ENCODE measurements at regions not wholly inside any gene's neighbourhood (a gene's known extent, or its start where the extent isn't known, plus 50 kb on each side); places are given as distances from the start of the nearest gene placed in this dataset.

DNA sequence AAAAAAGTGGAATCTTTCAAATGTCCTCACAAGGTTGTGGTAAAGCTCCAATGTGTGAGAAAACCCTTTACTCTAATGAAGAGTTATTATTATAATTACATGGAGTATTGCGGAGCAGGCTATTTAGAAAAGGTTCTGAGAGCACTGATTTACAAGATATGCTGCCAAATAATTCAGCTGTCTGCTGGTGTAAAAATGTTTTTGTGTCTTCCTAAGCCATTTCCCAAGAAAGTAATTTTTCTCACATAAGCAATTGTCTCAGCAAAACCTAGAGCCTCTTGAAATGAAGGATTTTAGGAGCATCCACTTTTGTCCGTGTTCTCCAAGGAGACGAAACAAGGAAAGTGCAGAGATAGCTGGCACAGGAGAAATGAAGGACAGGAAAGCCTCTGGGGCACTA is 229.6 kb upstream of the STARD13 start:
- DNase-seq (ENCODE audit: low read depth), result no peak

DNA sequence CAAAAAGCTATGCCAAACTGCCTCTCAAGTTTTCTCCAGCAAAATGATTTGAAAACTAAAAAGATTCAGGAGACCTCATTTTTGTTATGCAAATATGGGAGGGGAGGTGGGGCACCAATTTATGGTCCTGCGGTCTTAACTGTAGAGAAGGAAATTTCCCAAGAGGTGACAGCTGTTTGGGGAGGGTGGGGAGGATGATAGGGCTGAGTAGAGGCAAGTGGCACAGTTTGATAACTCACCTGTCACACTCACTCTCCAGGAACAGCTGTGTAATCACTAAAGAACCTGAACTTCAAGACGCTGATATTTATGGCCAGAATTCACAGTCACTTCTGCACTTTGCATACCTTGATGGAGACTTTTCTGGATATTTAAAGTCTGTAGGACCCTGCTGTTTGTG is 232.9 kb upstream of the STARD13 start:
- no peak for DNase-seq (ENCODE audit: low read depth)

DNA sequence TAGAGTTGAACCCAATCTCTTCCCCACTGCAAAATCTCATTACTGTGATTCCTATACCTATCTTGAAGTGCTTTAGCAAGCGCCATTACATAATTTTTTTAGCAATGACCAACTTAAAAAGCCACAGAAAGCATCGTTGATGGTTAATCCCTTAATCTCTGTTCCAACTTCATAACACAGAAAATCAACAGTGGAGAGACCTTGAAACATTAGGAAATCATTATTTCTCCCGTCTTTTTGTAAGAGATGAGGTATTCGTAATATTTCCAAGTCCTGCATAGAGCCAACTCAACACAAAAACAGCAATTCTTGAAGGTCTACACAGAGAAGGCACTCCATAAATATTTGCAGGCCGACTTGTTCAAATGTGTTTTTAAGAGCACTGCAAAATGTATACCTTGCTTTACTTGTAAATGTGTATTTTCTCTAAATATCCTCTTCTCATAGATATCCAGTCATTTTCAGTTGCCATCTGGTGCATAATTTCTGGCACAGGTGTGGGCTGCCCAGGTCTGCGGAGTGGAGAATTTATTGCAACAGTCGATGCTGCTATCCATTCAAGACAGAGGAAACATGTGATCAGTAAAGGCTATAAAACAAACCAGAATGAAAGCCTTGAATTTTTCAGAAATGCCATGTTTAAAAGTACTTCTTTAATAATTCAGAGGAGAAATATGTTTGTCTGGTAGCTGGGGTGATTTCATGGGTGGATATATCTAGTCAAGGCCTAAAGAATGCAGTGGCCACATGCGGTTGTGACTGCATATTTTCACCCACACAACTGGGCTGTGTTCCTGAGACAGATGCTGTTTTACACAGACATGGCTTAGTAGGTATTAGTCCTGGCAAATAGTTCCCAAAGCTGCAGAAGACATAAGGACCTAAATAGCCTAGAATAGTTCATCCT is 234.3 kb upstream of the STARD13 start:
- DNase-seq (ENCODE audit: low read depth), result no peak

- no peak for DNase-seq (ENCODE audit: low read depth)
Measured at GRCh38 chr13:33520468-33520839, 234.9 kb upstream of the STARD13 start.

- no peak for DNase-seq (ENCODE audit: low read depth)
Measured at GRCh38 chr13:33524086-33524485, 238.5 kb upstream of the STARD13 start.

DNA sequence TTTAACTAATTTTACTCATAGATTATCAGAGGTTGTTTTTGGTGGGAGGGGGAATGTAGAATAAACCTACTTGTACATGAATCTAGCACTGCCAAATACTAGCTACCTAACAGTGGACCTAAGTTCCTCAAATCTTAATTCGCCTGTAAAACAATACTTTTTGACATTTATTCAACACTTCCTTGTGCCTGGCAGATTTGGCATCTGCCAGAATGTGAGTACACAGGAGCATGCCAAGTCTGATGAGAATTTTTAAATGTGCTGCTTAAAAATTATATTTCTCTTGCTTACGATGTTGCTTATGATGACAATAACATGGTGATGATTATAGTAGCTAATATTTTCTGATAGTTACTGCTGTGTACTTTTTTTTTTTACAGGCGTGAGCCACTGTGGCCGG is 240.2 kb upstream of the STARD13 start:
- no peak for DNase-seq (ENCODE audit: low read depth)

- DNase-seq (ENCODE audit: low read depth), result no peak
Measured at GRCh38 chr13:33526718-33527117, 241.2 kb upstream of the STARD13 start.

DNA sequence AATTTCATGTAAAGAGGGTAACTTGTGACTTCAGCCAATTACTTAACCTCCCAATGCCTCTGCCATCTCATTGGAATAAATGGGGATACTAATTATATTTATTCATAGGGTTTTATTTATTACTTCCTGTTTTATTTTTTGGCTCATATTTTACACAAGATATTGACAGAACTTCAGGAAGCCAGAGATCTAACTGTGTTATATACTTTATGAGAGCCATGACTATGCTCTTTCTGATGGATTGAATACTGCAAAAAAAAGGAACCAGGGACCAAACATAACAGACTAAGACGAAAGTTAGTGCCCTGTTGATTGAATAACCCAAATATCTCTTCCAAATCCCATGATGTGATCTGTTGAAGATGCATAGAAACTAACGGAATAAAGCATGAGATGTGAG is 243.3 kb upstream of the STARD13 start:
- no peak for DNase-seq (ENCODE audit: low read depth)

GRCh38 chr13:33531484-33531883 is 245.9 kb upstream of the STARD13 start:
- no peak for DNase-seq (ENCODE audit: low read depth)

DNA sequence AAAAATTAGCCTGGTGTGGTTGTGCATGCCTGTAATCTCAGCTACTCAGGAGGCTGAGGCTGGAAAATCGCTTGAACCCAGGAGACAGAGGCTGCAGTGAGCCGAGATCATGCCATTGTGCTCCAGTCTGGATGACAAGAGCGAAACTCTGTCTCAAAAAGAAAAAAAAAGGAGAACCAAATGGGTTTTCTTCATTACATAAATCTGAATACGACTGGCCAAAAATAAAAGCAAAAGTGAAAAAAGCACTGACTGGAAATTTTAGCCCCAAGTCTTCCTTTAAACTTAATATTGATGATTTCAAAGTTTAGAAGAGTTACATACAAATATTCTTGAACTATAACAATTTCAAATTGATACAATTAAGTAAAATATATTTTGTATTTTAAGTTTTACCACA is 249.5 kb upstream of the STARD13 start:
- no peak for DNase-seq (ENCODE audit: low read depth)

GRCh38 chr13:33536601-33537000 is 251.0 kb upstream of the STARD13 start:
- no peak for DNase-seq (ENCODE audit: low read depth)

- DNase-seq (ENCODE audit: low read depth), result no peak
Measured at GRCh38 chr13:33537026-33537425, 251.5 kb upstream of the STARD13 start.

DNA sequence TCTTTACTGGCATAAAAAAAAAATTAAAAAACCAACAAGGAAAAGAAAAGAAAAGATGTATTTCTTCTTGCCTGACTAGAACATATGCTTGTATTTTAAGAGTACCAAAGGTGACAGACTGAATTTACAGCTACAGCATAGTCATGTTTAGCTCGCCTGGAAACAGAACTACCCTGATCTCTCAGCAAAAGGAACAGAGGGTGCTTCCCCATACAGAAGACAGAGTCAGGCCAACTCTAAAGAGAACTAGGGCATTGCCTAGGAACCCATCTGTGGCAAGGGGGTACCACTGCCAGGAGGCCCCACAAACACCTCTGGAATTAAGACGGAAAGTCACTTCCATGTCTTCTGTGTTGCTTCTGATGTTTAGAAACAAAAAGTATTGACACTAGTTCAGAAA is 252.1 kb upstream of the STARD13 start:
- DNase-seq (ENCODE audit: low read depth), result no peak

GRCh38 chr13:33541456-33541855 is 255.9 kb upstream of the STARD13 start:
- no peak for DNase-seq (ENCODE audit: low read depth)

DNA sequence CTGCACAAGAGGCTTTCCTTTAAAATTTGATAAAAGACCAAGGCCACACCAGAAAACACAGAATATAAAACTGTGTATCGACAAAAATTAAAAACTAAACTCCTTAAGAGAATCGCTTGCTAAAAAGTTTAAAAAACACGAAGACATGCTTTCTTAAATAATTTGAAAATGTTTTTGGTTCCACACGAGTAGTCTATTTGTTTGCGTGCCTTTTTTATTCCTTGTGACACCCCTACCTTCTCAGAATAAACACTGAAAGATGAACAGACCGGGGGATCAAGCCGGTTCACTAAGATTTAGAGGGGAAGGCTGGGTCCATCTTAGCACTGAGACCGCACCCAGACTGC is 256.4 kb upstream of the STARD13 start:
- DNase-seq (ENCODE audit: low read depth), result no peak

DNA sequence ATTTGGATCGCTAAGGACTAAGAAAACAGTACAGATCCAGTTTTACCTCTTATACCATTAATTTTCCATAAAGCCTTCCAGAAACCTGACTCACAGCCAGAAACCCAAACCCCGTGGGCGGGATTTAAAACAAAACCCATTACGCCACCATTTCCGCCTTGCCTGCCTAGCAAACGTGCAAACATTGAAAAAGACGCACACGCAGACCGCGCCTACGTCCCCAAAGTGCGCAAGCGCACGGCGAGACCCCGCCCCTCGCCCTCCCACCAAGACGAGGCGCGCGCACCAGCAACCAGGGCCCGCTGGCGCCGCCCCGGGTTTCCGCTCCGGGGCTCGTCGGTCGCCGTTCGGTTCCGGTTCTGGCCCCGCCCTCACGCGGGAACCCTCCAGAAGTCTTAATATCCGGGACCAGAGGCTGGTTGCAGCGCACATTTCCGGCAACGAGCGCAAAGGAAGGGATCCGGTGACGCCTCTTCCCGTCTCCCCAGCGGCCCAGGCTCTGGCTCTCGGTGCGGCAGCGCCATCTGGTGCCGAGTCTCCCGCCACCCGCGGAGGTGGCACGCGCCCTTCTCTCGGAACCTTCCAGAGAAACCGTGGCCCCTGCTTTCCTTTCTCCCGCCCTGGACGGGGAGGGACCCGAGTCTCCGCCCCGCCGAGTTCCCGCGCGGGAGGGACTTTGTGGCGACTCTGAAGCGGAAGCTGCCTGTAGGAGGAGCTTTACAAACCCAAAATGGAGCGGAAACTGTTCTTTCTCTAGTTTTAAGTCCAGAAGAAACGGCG is 256.9 kb upstream of the STARD13 start:
- DNase-seq (ENCODE audit: low read depth), result peak; percentile 98

DNA sequence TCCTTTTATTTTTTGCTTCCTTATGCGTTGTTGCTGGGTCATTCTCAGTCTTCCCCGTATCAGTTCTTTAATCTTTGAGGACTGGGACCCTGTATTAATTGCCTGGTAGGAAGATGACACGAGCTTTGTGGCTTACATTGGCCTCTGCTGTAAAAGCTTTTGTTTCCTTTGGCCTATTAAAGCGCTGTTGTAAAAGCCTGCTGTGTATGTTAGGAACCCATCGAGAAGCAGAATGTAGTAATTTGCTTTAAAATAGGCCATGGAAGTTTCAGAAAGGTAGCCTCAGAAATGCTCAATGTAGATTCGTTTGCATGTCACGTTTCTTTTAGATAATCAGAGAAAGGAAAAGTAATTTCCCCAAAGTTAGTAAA is 257.5 kb upstream of the STARD13 start:
- DNase-seq (ENCODE audit: low read depth), result no peak

GRCh38 chr13:33543631-33544265 is 258.2 kb upstream of the STARD13 start:
- DNase-seq (ENCODE audit: low read depth), result no peak

DNA sequence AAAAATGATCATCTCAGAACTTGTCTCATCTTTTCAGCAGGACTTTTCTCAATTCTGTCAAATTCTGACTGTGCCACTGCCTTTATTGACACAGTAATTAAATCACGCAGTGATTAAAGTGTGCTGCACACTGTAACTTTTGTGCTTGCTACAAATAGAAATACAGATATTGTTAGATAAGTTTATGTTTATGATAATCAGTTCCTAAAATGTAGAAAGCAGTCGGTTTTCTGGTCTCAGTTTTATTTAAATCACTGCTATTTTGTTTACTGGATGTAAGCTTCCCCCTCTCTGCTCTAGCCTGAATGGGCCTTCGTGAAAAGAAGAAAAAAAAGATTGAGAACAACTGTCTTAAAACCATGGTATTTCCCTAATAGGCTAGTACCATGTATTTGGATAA is 258.8 kb upstream of the STARD13 start:
- DNase-seq (ENCODE audit: low read depth), result no peak

DNA sequence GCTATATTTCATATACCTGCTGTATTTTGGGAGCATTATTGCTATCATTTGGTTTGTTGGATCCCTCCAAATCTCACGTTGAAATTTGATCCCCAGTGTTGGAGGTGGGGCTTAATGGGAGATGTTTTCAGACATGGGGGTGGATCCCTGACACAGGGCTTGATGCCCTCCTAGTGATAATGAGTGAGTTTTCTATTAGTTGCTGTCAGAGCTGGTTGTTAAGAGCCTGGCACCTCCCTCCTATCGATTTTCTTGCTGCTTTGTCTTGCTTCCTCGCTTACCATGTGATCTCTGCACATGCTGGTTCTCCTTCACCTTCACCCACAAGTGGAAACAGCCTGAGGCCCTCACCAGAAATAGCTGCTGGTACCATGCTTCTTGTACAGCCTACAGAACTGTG is 259.9 kb upstream of the STARD13 start:
- DNase-seq (ENCODE audit: low read depth), result no peak

GRCh38 chr13:33547035-33547434 is 261.5 kb upstream of the STARD13 start:
- no peak for DNase-seq (ENCODE audit: low read depth)

- no peak for DNase-seq (ENCODE audit: low read depth)
Measured at GRCh38 chr13:33548069-33548468, 262.5 kb upstream of the STARD13 start.

GRCh38 chr13:33550276-33550675 is 264.7 kb upstream of the STARD13 start:
- no peak for DNase-seq (ENCODE audit: low read depth)

Data from forelimb muscle (tissue), 1 donor.